ENCODE measurements at regions not wholly inside any gene's neighbourhood (a gene's known extent, or its start where the extent isn't known, plus 50 kb on each side); places are given as distances from the start of the nearest gene placed in this dataset.
A peak's percentile ranks its signal among the peaks of the same experiment; 100 is the strongest.

- no peak for DNase-seq
- no peak overlapping the region for H3K4me3 ChIP-seq (ENCODE audit: insufficient read depth, low read depth, low read length)
- H3K27me3 ChIP-seq (ENCODE audit: control insufficient read depth, insufficient read depth, low read length), result no peaks in the 10 kb centered on the region; the same call in 1 of the 2 replicates
- no peaks in the 10 kb centered on the region for H3K36me3 ChIP-seq (replicated peaks; ENCODE audit: control insufficient read depth, insufficient read depth, low read length)
These were observed 61.6 kb upstream of the COL13A1 start for GRCh38 chr10:69740126-69740525.

GRCh38 chr10:69741252-69741651 lies 60.5 kb upstream of the COL13A1 start:
- Histone ChIP-seq H3K36me3 (replicated peaks; ENCODE audit: control insufficient read depth, insufficient read depth, low read length) (no peaks in the 10 kb centered on the region), H3K27me3 (ENCODE audit: control insufficient read depth, insufficient read depth, low read length) (no peaks in the 10 kb centered on the region; the same call in 1 of the 2 replicates), H3K4me3 (ENCODE audit: insufficient read depth, low read depth, low read length) (no peak overlapping the region)
- no peak for DNase-seq

- no peaks in the 10 kb centered on the region for H3K36me3 ChIP-seq (replicated peaks; ENCODE audit: control insufficient read depth, insufficient read depth, low read length)
- no peak overlapping the region for H3K4me3 ChIP-seq (ENCODE audit: insufficient read depth, low read depth, low read length)
- H3K27me3 ChIP-seq (ENCODE audit: control insufficient read depth, insufficient read depth, low read length), result no peaks in the 10 kb centered on the region; the same call in 1 of the 2 replicates
- DNase-seq, result no peak
These were observed 59.9 kb upstream of the COL13A1 start for GRCh38 chr10:69741671-69742355.

GRCh38 chr10:69742356-69742695 lies 59.4 kb upstream of the COL13A1 start:
- Histone ChIP-seq H3K36me3 (replicated peaks; ENCODE audit: control insufficient read depth, insufficient read depth, low read length) (no peaks in the 10 kb centered on the region), H3K27me3 (ENCODE audit: control insufficient read depth, insufficient read depth, low read length) (no peaks in the 10 kb centered on the region; the same call in 1 of the 2 replicates), H3K4me3 (ENCODE audit: insufficient read depth, low read depth, low read length) (no peak overlapping the region)
- DNase-seq, result no peak

GRCh38 chr10:69742928-69743602 lies 58.6 kb upstream of the COL13A1 start:
- DNase-seq, result peak; percentile 83
- H3K36me3 ChIP-seq (replicated peaks; ENCODE audit: control insufficient read depth, insufficient read depth, low read length), result no peaks in the 10 kb centered on the region
- no peaks in the 10 kb centered on the region; the same call in 1 of the 2 replicates for H3K27me3 ChIP-seq (ENCODE audit: control insufficient read depth, insufficient read depth, low read length)
- H3K4me3 ChIP-seq (ENCODE audit: insufficient read depth, low read depth, low read length), result no peak overlapping the region

- DNase-seq, result no peak
- Histone ChIP-seq H3K27me3 (ENCODE audit: control insufficient read depth, insufficient read depth, low read length) (no peaks in the 10 kb centered on the region; the same call in 1 of the 2 replicates), H3K36me3 (replicated peaks; ENCODE audit: control insufficient read depth, insufficient read depth, low read length) (no peaks in the 10 kb centered on the region), H3K4me3 (ENCODE audit: insufficient read depth, low read depth, low read length) (no peak overlapping the region)
These were observed 56.7 kb upstream of the COL13A1 start for GRCh38 chr10:69744971-69745370.

GRCh38 chr10:69745698-69746097 lies 56.0 kb upstream of the COL13A1 start:
- no peak for DNase-seq
- Histone ChIP-seq H3K36me3 (replicated peaks; ENCODE audit: control insufficient read depth, insufficient read depth, low read length) (no peaks in the 10 kb centered on the region), H3K4me3 (ENCODE audit: insufficient read depth, low read depth, low read length) (no peak overlapping the region), H3K27me3 (ENCODE audit: control insufficient read depth, insufficient read depth, low read length) (no peaks in the 10 kb centered on the region; the same call in 1 of the 2 replicates)

GRCh38 chr10:69747179-69747578 lies 54.5 kb upstream of the COL13A1 start:
- DNase-seq, result no peak
- no peaks in the 10 kb centered on the region for H3K36me3 ChIP-seq (replicated peaks; ENCODE audit: control insufficient read depth, insufficient read depth, low read length)
- no peak overlapping the region for H3K4me3 ChIP-seq (ENCODE audit: insufficient read depth, low read depth, low read length)
- peaks cover 1% of the 10 kb centered on the region; the same call in 1 of the 2 replicates for H3K27me3 ChIP-seq (ENCODE audit: control insufficient read depth, insufficient read depth, low read length)

- Histone ChIP-seq H3K27me3 (ENCODE audit: control insufficient read depth, insufficient read depth, low read length) (peaks cover 4% of the 10 kb centered on the region; the same call in 1 of the 2 replicates), H3K36me3 (replicated peaks; ENCODE audit: control insufficient read depth, insufficient read depth, low read length) (no peaks in the 10 kb centered on the region), H3K4me3 (ENCODE audit: insufficient read depth, low read depth, low read length) (no peak overlapping the region)
- DNase-seq, result no peak
These were observed 53.1 kb upstream of the COL13A1 start for GRCh38 chr10:69748621-69749020.

- H3K36me3 ChIP-seq (replicated peaks; ENCODE audit: control insufficient read depth, insufficient read depth, low read length), result no peaks in the 10 kb centered on the region
- no peak for DNase-seq
- peaks cover 4% of the 10 kb centered on the region; the same call in 1 of the 2 replicates for H3K27me3 ChIP-seq (ENCODE audit: control insufficient read depth, insufficient read depth, low read length)
- H3K4me3 ChIP-seq (ENCODE audit: insufficient read depth, low read depth, low read length), result no peak overlapping the region
These were observed 52.3 kb upstream of the COL13A1 start for GRCh38 chr10:69749178-69750010.

GRCh38 chr10:69750011-69750373 lies 51.7 kb upstream of the COL13A1 start:
- Histone ChIP-seq H3K27me3 (ENCODE audit: control insufficient read depth, insufficient read depth, low read length) (peaks cover 4% of the 10 kb centered on the region; the same call in 1 of the 2 replicates), H3K4me3 (ENCODE audit: insufficient read depth, low read depth, low read length) (no peak overlapping the region), H3K36me3 (replicated peaks; ENCODE audit: control insufficient read depth, insufficient read depth, low read length) (no peaks in the 10 kb centered on the region)
- no peak for DNase-seq

GRCh38 chr10:69750725-69751124 lies 51.0 kb upstream of the COL13A1 start:
- H3K4me3 ChIP-seq (ENCODE audit: insufficient read depth, low read depth, low read length), result no peak overlapping the region
- peaks cover 6% of the 10 kb centered on the region; the same call in 1 of the 2 replicates for H3K27me3 ChIP-seq (ENCODE audit: control insufficient read depth, insufficient read depth, low read length)
- DNase-seq, result no peak
- H3K36me3 ChIP-seq (replicated peaks; ENCODE audit: control insufficient read depth, insufficient read depth, low read length), result no peaks in the 10 kb centered on the region

GRCh38 chr10:69751214-69751613 lies 50.5 kb upstream of the COL13A1 start:
- no peaks in the 10 kb centered on the region for H3K36me3 ChIP-seq (replicated peaks; ENCODE audit: control insufficient read depth, insufficient read depth, low read length)
- no peak overlapping the region for H3K4me3 ChIP-seq (ENCODE audit: insufficient read depth, low read depth, low read length)
- DNase-seq, result peak; percentile 15
- peaks cover 6% of the 10 kb centered on the region; the same call in 1 of the 2 replicates for H3K27me3 ChIP-seq (ENCODE audit: control insufficient read depth, insufficient read depth, low read length)
